ENCODE measurements at regions not wholly inside any gene's neighbourhood (a gene's known extent, or its start where the extent isn't known, plus 50 kb on each side); places are given as distances from the start of the nearest gene placed in this dataset.

GRCh38 chr13:99450416-99450815 is 50.9 kb upstream of the TM9SF2 start:
- CTCF ChIA-PET, result no interaction called here
- Histone ChIP-seq H3K4ac (ENCODE audit: low read depth, low read length) (no peak overlapping the region), H3K9me1 (ENCODE audit: insufficient read depth, low read length) (no peaks in the 10 kb centered on the region), H3K4me1 (ENCODE audit: control insufficient read depth, insufficient read depth, low read length) (no peaks in the 10 kb centered on the region), H4K8ac (ENCODE audit: low read depth in 2 of 2, low read length in 2 of 2) (no peak overlapping the region), H3K4me3 (ENCODE audit: insufficient read depth, low read depth, low read length) (no peak overlapping the region), H4K5ac (ENCODE audit: low read depth, low read length) (no peak overlapping the region), H3K79me1 (ENCODE audit: low read depth in 1 of 2, low read length in 2 of 2) (no peaks in the 10 kb centered on the region), H2BK15ac (ENCODE audit: low read depth, low read length) (no peak overlapping the region), H3K9ac (ENCODE audit: low read depth, low read length) (no peak overlapping the region), H2AK5ac (ENCODE audit: low read depth, low read length) (no peak overlapping the region), H3K27ac (ENCODE audit: insufficient read depth, low read length) (no peak overlapping the region), H3K4me2 (ENCODE audit: low read depth, low read length) (no peak overlapping the region), H2AK9ac (replicated peaks; ENCODE audit: low read depth, low read length, poor library complexity) (no peak overlapping the region), H3K23ac (ENCODE audit: low read depth, low read length) (no peak overlapping the region), H3K27me3 (ENCODE audit: control insufficient read depth, insufficient read depth, low read length) (peaks cover 24% of the 10 kb centered on the region), H2BK20ac (ENCODE audit: low read depth, low read length) (no peak overlapping the region), H2BK120ac (ENCODE audit: low read depth, low read length) (no peak overlapping the region), H2AFZ (replicated peaks; ENCODE audit: low read length, poor library complexity) (no peak overlapping the region), H3K9me3 (ENCODE audit: control insufficient read depth, insufficient read depth, low read length) (peaks cover 3% of the 10 kb centered on the region), H2BK5ac (ENCODE audit: low read depth, low read length, poor library complexity, severe bottlenecking) (no peak overlapping the region), H3K36me3 (ENCODE audit: control insufficient read depth, insufficient read depth, low read length) (no peaks in the 10 kb centered on the region), H4K91ac (ENCODE audit: insufficient read depth, low read depth, low read length) (no peak overlapping the region), H3K14ac (replicated peaks; ENCODE audit: low read depth, low read length) (no peak overlapping the region), H4K20me1 (ENCODE audit: insufficient read depth, low read length) (no peaks in the 10 kb centered on the region), H3K18ac (ENCODE audit: low read depth, low read length) (no peak overlapping the region), H3K56ac (ENCODE audit: extremely low read depth, insufficient read depth, low read length) (no peak overlapping the region)
- POLR2A ChIA-PET (ENCODE audit: unreplicated experiment), result no interaction called here
- intact Hi-C loops (cut with micrococcal nuclease) (no loop called here), dilution Hi-C loops (cut with HindIII; ENCODE audit: low sequenced_read_pairs, unreplicated experiment) (no loop called here), in situ Hi-C loops (cut with MboI; ENCODE audit: low sequenced_read_pairs) (no loop called here)
- no TSS peak for BruUV-seq (replicated peaks)
- no peak for TF ChIP-seq NFE2L2 (IDR thresholded peaks at IDR 0.05; ENCODE audit: low read depth, low read length)
- TF ChIP-seq RAD21 (IDR thresholded peaks at IDR 0.05; ENCODE audit: low read length), result no peak
- TF ChIP-seq SMC3 (IDR thresholded peaks at IDR 0.05; ENCODE audit: low read depth, low read length), result no peak
- TF ChIP-seq FOS (IDR thresholded peaks at IDR 0.05; ENCODE audit: low read depth, low read length), result no peak
- no peak for TF ChIP-seq RFX5 (IDR thresholded peaks at IDR 0.05; ENCODE audit: low read depth, low read length)
- TF ChIP-seq MAFK (IDR thresholded peaks at IDR 0.05; ENCODE audit: low read depth, low read length), result no peak
- DNase-seq, result no peak
- ATAC-seq (ENCODE audit: low read depth), result no peak
